ENCODE measurements at regions not wholly inside any gene's neighbourhood (a gene's known extent, or its start where the extent isn't known, plus 50 kb on each side); places are given as distances from the start of the nearest gene placed in this dataset.

- no peak for DNase-seq (ENCODE audit: low read depth)
- TF ChIP-seq POLR2A (IDR thresholded peaks at IDR 0.05; ENCODE audit: extremely low read depth, insufficient read length) (no peak), MAX (IDR thresholded peaks at IDR 0.05; ENCODE audit: low read depth, low read length) (no peak)
- H3K4me3 ChIP-seq (ENCODE audit: low read depth, low read length), result no peak overlapping the region
Measured at GRCh38 chrX:20988804-20989203, 385.4 kb upstream of the CNKSR2 start.

DNA sequence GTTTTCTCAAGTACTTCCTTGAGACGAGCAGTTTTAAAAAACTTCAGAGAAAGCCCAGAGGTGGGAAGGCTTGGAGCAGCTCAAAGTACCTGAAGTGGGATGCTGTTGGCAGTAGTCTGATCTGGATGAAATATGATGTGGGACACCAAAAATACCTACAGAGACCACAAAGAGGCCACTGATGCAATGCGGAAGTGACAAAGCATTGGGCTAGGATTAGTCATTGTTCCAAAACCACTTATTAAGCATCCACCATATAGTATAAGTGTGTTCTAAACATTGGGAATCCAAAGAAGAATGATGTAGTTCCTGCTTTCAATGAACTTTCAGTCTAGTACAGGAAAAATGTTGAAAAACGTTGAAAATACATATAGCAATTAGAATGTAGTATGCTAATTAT is 386.1 kb upstream of the CNKSR2 start:
- DNase-seq (ENCODE audit: low read depth), result peak; percentile 60
- TF ChIP-seq MAX (IDR thresholded peaks at IDR 0.05; ENCODE audit: low read depth, low read length), result no peak
- no peak for TF ChIP-seq MYC (IDR thresholded peaks at IDR 0.05; ENCODE audit: low read depth, low read length)
- TF ChIP-seq POLR2A (IDR thresholded peaks at IDR 0.05; ENCODE audit: extremely low read depth, insufficient read length), result no peak
- no peak for TF ChIP-seq CTCF (IDR thresholded peaks at IDR 0.05; ENCODE audit: low read depth, low read length)
- H3K4me3 ChIP-seq (ENCODE audit: low read depth, low read length), result no peak overlapping the region

- TF ChIP-seq POLR2A (IDR thresholded peaks at IDR 0.05; ENCODE audit: extremely low read depth, insufficient read length) (no peak), MAX (IDR thresholded peaks at IDR 0.05; ENCODE audit: low read depth, low read length) (no peak), CTCF (IDR thresholded peaks at IDR 0.05; ENCODE audit: low read depth, low read length) (no peak), MYC (IDR thresholded peaks at IDR 0.05; ENCODE audit: low read depth, low read length) (no peak)
- peak; percentile 28 for DNase-seq (ENCODE audit: low read depth)
- no peak overlapping the region for H3K4me3 ChIP-seq (ENCODE audit: low read depth, low read length)
Measured at GRCh38 chrX:20980426-20980825, 393.8 kb upstream of the CNKSR2 start.

DNA sequence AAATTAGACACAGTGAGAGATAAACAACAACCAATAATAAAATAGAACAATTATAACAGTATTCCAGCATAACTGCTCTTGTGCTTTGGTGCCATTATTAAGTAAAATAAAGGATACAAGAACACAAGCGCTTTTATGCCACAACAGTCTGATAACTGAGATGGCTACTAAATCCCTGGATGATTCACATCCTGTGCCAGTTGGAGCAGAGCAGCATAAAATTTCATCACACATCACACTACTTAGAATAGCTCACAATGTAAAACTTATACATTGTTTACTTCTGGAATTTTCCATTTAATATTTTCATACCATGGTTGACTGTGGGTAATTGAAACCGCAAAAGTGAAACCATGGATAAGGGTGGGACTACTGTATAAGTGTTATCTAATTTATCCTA is 399.9 kb upstream of the CNKSR2 start:
- no peak overlapping the region for H3K4me3 ChIP-seq (ENCODE audit: low read depth, low read length)
- DNase-seq (ENCODE audit: low read depth), result peak; percentile 5
- TF ChIP-seq POLR2A (IDR thresholded peaks at IDR 0.05; ENCODE audit: extremely low read depth, insufficient read length), result no peak
- TF ChIP-seq MYC (IDR thresholded peaks at IDR 0.05; ENCODE audit: low read depth, low read length), result no peak
- no peak for TF ChIP-seq MAX (IDR thresholded peaks at IDR 0.05; ENCODE audit: low read depth, low read length)
- no peak for TF ChIP-seq CTCF (IDR thresholded peaks at IDR 0.05; ENCODE audit: low read depth, low read length)

DNA sequence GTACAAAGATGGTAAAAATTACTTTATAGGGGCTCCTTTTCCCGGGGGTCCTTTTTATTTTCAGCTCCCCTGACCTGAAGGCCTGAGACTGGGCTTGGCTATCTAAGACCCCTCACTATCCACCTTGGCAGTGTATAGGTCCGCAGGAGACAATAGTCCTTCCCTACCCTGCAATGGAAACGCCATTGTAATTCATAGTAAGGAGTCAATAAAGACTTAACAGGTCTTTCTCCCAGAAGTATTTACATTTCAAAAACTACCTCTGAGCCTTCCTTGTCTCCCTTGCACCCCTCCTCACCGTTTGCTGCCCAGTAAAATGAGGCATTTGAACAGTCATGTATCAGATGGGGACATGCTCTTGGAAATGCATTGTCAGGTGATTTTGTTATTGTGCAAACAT is 401.2 kb upstream of the CNKSR2 start:
- TF ChIP-seq CTCF (IDR thresholded peaks at IDR 0.05; ENCODE audit: low read depth, low read length), result no peak
- TF ChIP-seq MYC (IDR thresholded peaks at IDR 0.05; ENCODE audit: low read depth, low read length), result no peak
- TF ChIP-seq POLR2A (IDR thresholded peaks at IDR 0.05; ENCODE audit: extremely low read depth, insufficient read length), result no peak
- TF ChIP-seq MAX (IDR thresholded peaks at IDR 0.05; ENCODE audit: low read depth, low read length), result no peak
- DNase-seq (ENCODE audit: low read depth), result no peak

GRCh38 chrX:20971250-20971649 is 403.0 kb upstream of the CNKSR2 start:
- DNase-seq (ENCODE audit: low read depth), result no peak
- TF ChIP-seq MYC (IDR thresholded peaks at IDR 0.05; ENCODE audit: low read depth, low read length), result no peak
- TF ChIP-seq POLR2A (IDR thresholded peaks at IDR 0.05; ENCODE audit: extremely low read depth, insufficient read length), result no peak
- TF ChIP-seq CTCF (IDR thresholded peaks at IDR 0.05; ENCODE audit: low read depth, low read length), result no peak
- TF ChIP-seq MAX (IDR thresholded peaks at IDR 0.05; ENCODE audit: low read depth, low read length), result no peak
- H3K4me3 ChIP-seq (ENCODE audit: low read depth, low read length), result no peak overlapping the region

More for the DNA sequence above, 401.2 kb upstream of the CNKSR2 start:
- H3K4me3 ChIP-seq (ENCODE audit: low read depth, low read length), result no peak overlapping the region

Data from NB4 (cell line).